ENCODE measurements at regions not wholly inside any gene's neighbourhood (a gene's known extent, or its start where the extent isn't known, plus 50 kb on each side); places are given as distances from the start of the nearest gene placed in this dataset.

GRCh38 chr18:71115261-71115660, 826.4 kb downstream of the SOCS6 start:
- WGBS, 2 donors: 83 to 88% methylated on average over 8 of the region's 8 CpGs
- H3K36me3 ChIP-seq: no peaks in the 10 kb centered on the region
- H3K4me3 ChIP-seq: no peak overlapping the region
- no peak for TF ChIP-seq CTCF (IDR thresholded peaks at IDR 0.05)
- no peak for TF ChIP-seq EP300 (IDR thresholded peaks at IDR 0.05)
- no peak for TF ChIP-seq POLR2A (IDR thresholded peaks at IDR 0.05)
- no peak for DNase-seq (ENCODE audit: low spot score in 2 of 2)
- H3K27me3 ChIP-seq: no peaks in the 10 kb centered on the region
- peaks cover 0 to 7% (median under 1%) of the 10 kb centered on the region in 4 donors for H3K9me3 ChIP-seq
- H3K4me1 ChIP-seq: no peaks in the 10 kb centered on the region
- H3K27ac ChIP-seq: no peak overlapping the region

GRCh38 chr18:71114550-71115210, 825.8 kb downstream of the SOCS6 start:
- H3K27me3 ChIP-seq: no peaks in the 10 kb centered on the region
- H3K36me3 ChIP-seq: no peaks in the 10 kb centered on the region
- TF ChIP-seq CTCF (IDR thresholded peaks at IDR 0.05) (no peak), EP300 (IDR thresholded peaks at IDR 0.05) (no peak), POLR2A (IDR thresholded peaks at IDR 0.05) (no peak)
- peaks cover 0 to 6% (median 0%) of the 10 kb centered on the region in 4 donors for H3K9me3 ChIP-seq
- WGBS, 2 donors: 82 to 89% methylated on average over 11 of the region's 11 CpGs
- no peak for DNase-seq (ENCODE audit: low spot score in 2 of 2)
- H3K27ac ChIP-seq: no peak overlapping the region
- no peak overlapping the region for H3K4me3 ChIP-seq
- no peaks in the 10 kb centered on the region for H3K4me1 ChIP-seq

- Histone ChIP-seq H3K27me3 (no peaks in the 10 kb centered on the region), H3K27ac (peak overlapping the region in 2 of 4 donors; percentile 80 to 83), H3K4me3 (no peak overlapping the region), H3K9me3 (no peaks in the 10 kb centered on the region), H3K4me1 (peaks cover 0 to 37% (median 8%) of the 10 kb centered on the region in 4 donors), H3K36me3 (no peaks in the 10 kb centered on the region)
- DNase-seq (ENCODE audit: low spot score in 2 of 2): no peak
- 39 to 44% methylated on average over 2 of the region's 2 CpGs for WGBS, 2 donors
- TF ChIP-seq CTCF (IDR thresholded peaks at IDR 0.05) (no peak), EP300 (IDR thresholded peaks at IDR 0.05) (no peak), POLR2A (IDR thresholded peaks at IDR 0.05) (no peak)
Observed at GRCh38 chr18:71107244-71107643, 818.4 kb downstream of the SOCS6 start.

GRCh38 chr18:71106701-71107100, 817.9 kb downstream of the SOCS6 start:
- peaks cover 0 to 37% (median 8%) of the 10 kb centered on the region in 4 donors for H3K4me1 ChIP-seq
- TF ChIP-seq EP300 (IDR thresholded peaks at IDR 0.05): no peak
- DNase-seq (ENCODE audit: low spot score in 2 of 2): no peak
- H3K27me3 ChIP-seq: no peaks in the 10 kb centered on the region
- H3K4me3 ChIP-seq: no peak overlapping the region
- H3K27ac ChIP-seq: peak overlapping the region in 2 of 4 donors; percentile 80 to 83
- 15 to 19% methylated on average over 1 of the region's 1 CpG for WGBS, 2 donors
- H3K36me3 ChIP-seq: no peaks in the 10 kb centered on the region
- no peaks in the 10 kb centered on the region for H3K9me3 ChIP-seq

GRCh38 chr18:71105994-71106546, 817.2 kb downstream of the SOCS6 start:
- Histone ChIP-seq H3K4me1 (peaks cover 0 to 37% (median 8%) of the 10 kb centered on the region in 4 donors), H3K9me3 (no peaks in the 10 kb centered on the region), H3K4me3 (no peak overlapping the region), H3K27me3 (no peaks in the 10 kb centered on the region), H3K36me3 (no peaks in the 10 kb centered on the region), H3K27ac (peak overlapping the region in 3 of 4 donors; percentile 2 to 83 (median 80))
- 52 to 57% methylated on average over 4 of the region's 4 CpGs for WGBS, 2 donors
- TF ChIP-seq POLR2A (IDR thresholded peaks at IDR 0.05): no peak
- no peak for TF ChIP-seq EP300 (IDR thresholded peaks at IDR 0.05)
- DNase-seq (ENCODE audit: low spot score in 2 of 2): no peak

GRCh38 chr18:71105078-71105819, 816.4 kb downstream of the SOCS6 start:
- H3K4me3 ChIP-seq: no peak overlapping the region
- peak overlapping the region; percentile 2 to 83 (median 66) for H3K27ac ChIP-seq
- H3K36me3 ChIP-seq: no peaks in the 10 kb centered on the region
- WGBS, 2 donors: 25 to 27% methylated on average over 6 of the region's 6 CpGs
- H3K9me3 ChIP-seq: peaks cover 0 to 4% (median 0%) of the 10 kb centered on the region in 4 donors
- no peaks in the 10 kb centered on the region for H3K27me3 ChIP-seq
- DNase-seq (ENCODE audit: low spot score in 2 of 2): no peak
- no peak for TF ChIP-seq POLR2A (IDR thresholded peaks at IDR 0.05)
- no peak for TF ChIP-seq CTCF (IDR thresholded peaks at IDR 0.05)
- TF ChIP-seq EP300 (IDR thresholded peaks at IDR 0.05): no peak
- peaks cover 0 to 37% (median 8%) of the 10 kb centered on the region in 4 donors for H3K4me1 ChIP-seq

Data from tibial nerve (tissue), 4 donors.